ENCODE measurements at regions not wholly inside any gene's neighbourhood (a gene's known extent, or its start where the extent isn't known, plus 50 kb on each side); places are given as distances from the start of the nearest gene placed in this dataset.
A peak's percentile ranks its signal among the peaks of the same experiment; 100 is the strongest.

- DNase-seq, result no peak
These were observed 85.5 kb upstream of the SLC25A13 start for GRCh38 chr7:96407427-96407826.

- no peak for DNase-seq
These were observed 81.0 kb upstream of the SLC25A13 start for GRCh38 chr7:96402913-96403312.

- DNase-seq, result no peak
These were observed 79.3 kb upstream of the SLC25A13 start for GRCh38 chr7:96401200-96401599.

DNA sequence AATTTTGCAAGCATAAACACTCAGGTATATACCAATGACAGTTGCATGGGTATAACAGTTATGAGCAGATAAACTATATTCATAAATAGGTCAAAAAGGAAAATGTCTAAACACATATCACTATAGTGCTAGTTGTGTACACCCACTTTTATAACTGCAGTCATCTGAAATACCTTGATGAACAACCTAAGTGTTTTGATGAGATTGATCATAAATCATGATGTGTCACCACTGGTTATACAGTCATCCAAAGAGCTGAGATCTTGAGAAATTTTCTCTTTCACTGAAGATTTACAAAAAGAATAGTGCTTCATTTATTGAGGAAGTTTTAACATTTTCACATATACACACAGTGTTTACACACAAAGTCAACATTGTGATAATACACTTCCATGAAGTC, 78.6 kb upstream of the SLC25A13 start:
- no peak for DNase-seq

DNA sequence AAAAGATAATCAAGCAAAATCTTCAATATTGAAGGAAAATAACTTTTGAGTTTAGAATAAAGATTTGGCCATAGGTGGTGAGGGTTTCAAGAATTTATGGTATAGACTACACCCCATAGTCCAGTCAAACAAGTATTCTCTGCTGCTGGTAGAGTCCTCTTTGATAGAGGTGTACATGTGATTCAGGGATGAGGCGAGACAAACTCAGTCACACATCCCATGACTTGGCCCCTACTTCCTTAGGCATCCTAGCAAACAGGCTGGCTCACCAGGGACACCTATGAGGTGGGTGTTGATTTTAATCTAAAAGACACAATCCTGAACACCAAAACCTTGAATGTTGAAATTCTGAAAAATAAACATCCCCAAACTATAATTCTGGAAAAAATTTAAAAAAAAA, 78.1 kb upstream of the SLC25A13 start:
- no peak for DNase-seq

DNA sequence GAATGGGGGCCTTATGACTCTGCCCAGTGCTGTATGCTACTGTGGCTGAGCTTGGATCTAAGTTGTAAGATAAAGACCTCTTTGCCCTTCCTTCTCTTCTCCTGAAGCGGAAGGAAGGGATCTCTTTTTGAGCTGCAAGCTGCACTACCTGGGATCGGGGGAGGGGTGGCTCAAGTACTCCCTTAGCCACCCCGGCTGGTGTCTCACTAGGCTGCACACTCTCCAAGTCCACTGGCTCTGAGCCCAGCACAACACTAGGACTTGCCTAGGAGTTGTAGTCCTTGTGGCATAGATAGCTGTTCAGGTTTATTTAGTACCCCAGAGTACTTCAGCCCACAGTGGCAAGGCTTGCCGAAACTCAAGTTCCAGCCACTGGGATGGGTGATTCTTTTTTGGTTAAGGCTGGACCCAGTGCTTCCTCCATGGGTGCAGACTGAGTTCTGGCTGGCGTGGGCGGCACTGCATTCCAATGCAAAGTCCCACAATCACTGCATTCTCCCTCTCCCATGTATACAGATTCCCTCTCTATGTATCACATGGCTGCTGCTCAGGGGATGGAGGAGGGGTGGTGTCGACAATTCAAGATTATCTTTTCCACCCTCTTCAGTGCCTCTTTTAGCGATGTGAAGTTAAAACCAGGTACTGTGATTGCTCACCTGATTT, 76.2 kb upstream of the SLC25A13 start:
- DNase-seq, result no peak

GRCh38 chr7:96388620-96389383, 66.9 kb upstream of the SLC25A13 start:
- peak; percentile 36 for DNase-seq

DNA sequence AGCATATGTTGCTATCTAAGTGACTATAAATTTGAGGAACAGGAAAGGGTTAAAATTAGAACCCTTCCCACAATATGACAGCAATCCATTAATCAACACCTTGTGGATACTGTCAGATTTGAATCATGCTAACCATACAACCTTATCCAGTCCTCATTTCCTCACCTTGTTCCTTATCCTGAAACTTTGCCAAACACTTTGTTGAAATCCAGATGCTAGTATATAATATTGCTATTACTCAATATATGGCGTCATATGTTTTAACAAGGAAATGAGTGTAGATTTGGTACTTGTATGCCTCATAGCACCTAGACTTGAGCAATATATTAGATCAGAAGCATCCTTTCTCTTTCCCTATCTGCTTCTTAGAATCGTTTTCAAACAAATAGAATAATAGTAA, 66.3 kb upstream of the SLC25A13 start:
- no peak for DNase-seq

- no peak for DNase-seq
These were observed 58.2 kb upstream of the SLC25A13 start for GRCh38 chr7:96380111-96380512.

DNA sequence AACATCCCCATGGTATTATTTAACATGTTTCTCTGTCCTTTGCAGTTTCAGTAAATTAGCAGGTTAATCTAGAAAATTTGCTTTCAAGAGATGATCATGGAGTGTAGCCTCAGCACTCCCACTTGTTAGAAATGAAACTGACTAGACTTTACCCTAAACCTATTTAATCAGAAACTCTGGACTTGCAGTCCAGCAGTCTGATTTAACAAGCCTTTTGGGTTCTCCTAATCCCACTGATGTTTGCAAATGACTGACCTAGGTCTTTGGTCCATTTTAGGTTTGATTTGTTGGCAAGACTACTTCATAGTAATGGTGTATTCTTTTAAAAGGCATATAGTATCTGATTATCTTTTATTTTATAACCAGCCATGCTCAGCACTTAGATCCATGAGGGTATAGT, 55.5 kb upstream of the SLC25A13 start:
- no peak for DNase-seq
